Chondrocyte (in vitro differentiated cells): ENCODE measurements at regions not wholly inside any gene's neighbourhood (a gene's known extent, or its start where the extent isn't known, plus 50 kb on each side); places are given as distances from the start of the nearest gene placed in this dataset.

Experiments used
- DNase-seq: peaks from one replicate; pipeline ENCODE4 v3.0.0; 2021; ENCODE audit warnings: mixed read lengths, low spot score
- H3K27ac Mint-ChIP-seq: one replicate; pipeline ENCODE4 v1.8.0; 2021; ENCODE audit warnings: mild to moderate bottlenecking, moderate library complexity, mixed read lengths; ENCODE audit not compliant: unreplicated experiment
- H3K27me3 Mint-ChIP-seq: 2 replicates; pipeline ENCODE4 v1.8.0; 2021; ENCODE audit warnings: low read depth, mixed read lengths
- H3K36me3 Mint-ChIP-seq: 2 replicates; pipeline ENCODE4 v1.8.0; 2021; ENCODE audit warnings: low read depth, mixed read lengths
- H3K4me1 Mint-ChIP-seq: 2 replicates; pipeline ENCODE4 v1.8.0; 2021; ENCODE audit warnings: low read depth, mild to moderate bottlenecking, mixed read lengths
- H3K4me3 Mint-ChIP-seq: one replicate; pipeline ENCODE4 v1.8.0; 2021; ENCODE audit warnings: mild to moderate bottlenecking, moderate library complexity, mixed read lengths; ENCODE audit not compliant: unreplicated experiment
- H3K9me3 Mint-ChIP-seq: 2 replicates; pipeline ENCODE4 v1.8.0; 2021; ENCODE audit warnings: low read depth, mixed read lengths
- CTCF ChIP-seq: fragments of 200-600 bp; sonication (generic); IDR thresholded peaks from 2 replicates; pipeline ENCODE4 v1.5.0; 2021; ENCODE audit warnings: antibody characterized with exemption, mild to moderate bottlenecking, moderate library complexity

GRCh38 chr2:139918982-139919381, 1138.8 kb upstream of the NXPH2 start:
- no peak overlapping the region for H3K4me3 Mint-ChIP-seq
- H3K4me1 Mint-ChIP-seq: peaks cover 9% of the 10 kb centered on the region
- H3K36me3 Mint-ChIP-seq: no peaks in the 10 kb centered on the region
- peaks cover 3% of the 10 kb centered on the region for H3K9me3 Mint-ChIP-seq
- no peak for TF ChIP-seq CTCF
- no peak overlapping the region for H3K27ac Mint-ChIP-seq
- peaks cover 3% of the 10 kb centered on the region for H3K27me3 Mint-ChIP-seq
- no peak for DNase-seq

GRCh38 chr2:139917690-139918384, 1137.6 kb upstream of the NXPH2 start:
- Mint-ChIP-seq H3K36me3 (no peaks in the 10 kb centered on the region), H3K27ac (peak overlapping the region; percentile 5), H3K27me3 (no peaks in the 10 kb centered on the region), H3K4me1 (peaks cover 9% of the 10 kb centered on the region), H3K4me3 (no peak overlapping the region), H3K9me3 (peaks cover 4% of the 10 kb centered on the region)
- TF ChIP-seq CTCF: no peak
- no peak for DNase-seq

- no peaks in the 10 kb centered on the region for H3K36me3 Mint-ChIP-seq
- peaks cover 9% of the 10 kb centered on the region for H3K4me1 Mint-ChIP-seq
- peaks cover 13% of the 10 kb centered on the region for H3K9me3 Mint-ChIP-seq
- DNase-seq: no peak
- no peaks in the 10 kb centered on the region for H3K27me3 Mint-ChIP-seq
- no peak overlapping the region for H3K27ac Mint-ChIP-seq
- no peak overlapping the region for H3K4me3 Mint-ChIP-seq
- peak; percentile 24 for TF ChIP-seq CTCF
These were observed 1136.6 kb upstream of the NXPH2 start for GRCh38 chr2:139916822-139917221.

- no peak for TF ChIP-seq CTCF
- Mint-ChIP-seq H3K27ac (no peak overlapping the region), H3K4me3 (no peak overlapping the region), H3K4me1 (no peaks in the 10 kb centered on the region), H3K27me3 (no peaks in the 10 kb centered on the region), H3K9me3 (peaks cover 13% of the 10 kb centered on the region), H3K36me3 (no peaks in the 10 kb centered on the region)
- no peak for DNase-seq
These were observed 1131.0 kb upstream of the NXPH2 start for GRCh38 chr2:139911160-139911559.

- Mint-ChIP-seq H3K4me3 (no peak overlapping the region), H3K27me3 (no peaks in the 10 kb centered on the region), H3K9me3 (peaks cover 13% of the 10 kb centered on the region), H3K4me1 (no peaks in the 10 kb centered on the region), H3K27ac (no peak overlapping the region), H3K36me3 (no peaks in the 10 kb centered on the region)
- TF ChIP-seq CTCF: no peak
- no peak for DNase-seq
These were observed 1128.9 kb upstream of the NXPH2 start for GRCh38 chr2:139909136-139909535.
